ENCODE measurements at regions not wholly inside any gene's neighbourhood (a gene's known extent, or its start where the extent isn't known, plus 50 kb on each side); places are given as distances from the start of the nearest gene placed in this dataset.

GRCh38 chr4:157779081-157779480 lies 393.7 kb downstream of the GASK1B start:
- Histone ChIP-seq H3K27me3 (ENCODE audit: insufficient read depth, low read length) (no peaks in the 10 kb centered on the region), H3K27ac (ENCODE audit: low read depth, low read length) (no peak overlapping the region), H3K4me3 (ENCODE audit: low read length in 2 of 2) (no peak overlapping the region), H3K9me3 (ENCODE audit: control insufficient read depth in 1 of 2, low read length in 2 of 2) (no peaks in the 10 kb centered on the region), H3K36me3 (ENCODE audit: insufficient read depth, low read length) (no peaks in the 10 kb centered on the region), H3K4me1 (ENCODE audit: insufficient read depth, low read length) (no peaks in the 10 kb centered on the region)
- no peaks in the 10 kb centered on the region for H3K27me3 Mint-ChIP-seq
- no peak overlapping the region for H3K27ac Mint-ChIP-seq
- no peak overlapping the region for H3K4me3 Mint-ChIP-seq
- H3K4me1 Mint-ChIP-seq, result no peaks in the 10 kb centered on the region
- no peaks in the 10 kb centered on the region for H3K36me3 Mint-ChIP-seq
- ChIA-PET CTCF (ENCODE audit: partially characterized antibody) (no interaction called here), POLR2A (ENCODE audit: partially characterized antibody) (no interaction called here)
- H3K9me3 Mint-ChIP-seq, result peaks cover 0 to 13% (median 1%) of the 10 kb centered on the region in 8 donors
- DNase-seq, result no peak
- intact Hi-C loops (cut with micrococcal nuclease), result no loop called here

GRCh38 chr4:157776930-157777528 lies 395.8 kb downstream of the GASK1B start:
- Histone ChIP-seq H3K4me3 (ENCODE audit: low read length in 2 of 2) (no peak overlapping the region), H3K27me3 (ENCODE audit: insufficient read depth, low read length) (no peaks in the 10 kb centered on the region), H3K27ac (ENCODE audit: low read depth, low read length) (no peak overlapping the region), H3K9me3 (ENCODE audit: control insufficient read depth in 1 of 2, low read length in 2 of 2) (no peaks in the 10 kb centered on the region), H3K36me3 (ENCODE audit: insufficient read depth, low read length) (no peaks in the 10 kb centered on the region), H3K4me1 (ENCODE audit: insufficient read depth, low read length) (no peaks in the 10 kb centered on the region)
- Mint-ChIP-seq H3K36me3 (no peaks in the 10 kb centered on the region), H3K9me3 (peaks cover 0 to 10% (median 2%) of the 10 kb centered on the region in 8 donors), H3K4me3 (no peak overlapping the region), H3K27ac (no peak overlapping the region), H3K27me3 (no peaks in the 10 kb centered on the region), H3K4me1 (no peaks in the 10 kb centered on the region)
- ChIA-PET POLR2A (ENCODE audit: partially characterized antibody) (no interaction called here), CTCF (ENCODE audit: partially characterized antibody) (no interaction called here)
- intact Hi-C loops (cut with micrococcal nuclease), result no loop called here
- no peak for DNase-seq

GRCh38 chr4:157775971-157776370 lies 396.9 kb downstream of the GASK1B start:
- Mint-ChIP-seq H3K27ac (no peak overlapping the region), H3K4me3 (no peak overlapping the region), H3K9me3 (peaks cover 0 to 10% (median 2%) of the 10 kb centered on the region in 8 donors), H3K36me3 (no peaks in the 10 kb centered on the region), H3K4me1 (no peaks in the 10 kb centered on the region), H3K27me3 (no peaks in the 10 kb centered on the region)
- H3K36me3 ChIP-seq (ENCODE audit: insufficient read depth, low read length), result no peaks in the 10 kb centered on the region
- H3K9me3 ChIP-seq (ENCODE audit: control insufficient read depth in 1 of 2, low read length in 2 of 2), result no peaks in the 10 kb centered on the region
- ChIA-PET CTCF (ENCODE audit: partially characterized antibody) (no interaction called here), POLR2A (ENCODE audit: partially characterized antibody) (no interaction called here)
- no peak overlapping the region for H3K27ac ChIP-seq (ENCODE audit: low read depth, low read length)
- H3K4me3 ChIP-seq (ENCODE audit: low read length in 2 of 2), result no peak overlapping the region
- no peaks in the 10 kb centered on the region for H3K4me1 ChIP-seq (ENCODE audit: insufficient read depth, low read length)
- no peak for DNase-seq
- no peaks in the 10 kb centered on the region for H3K27me3 ChIP-seq (ENCODE audit: insufficient read depth, low read length)
- intact Hi-C loops (cut with micrococcal nuclease), result no loop called here

- no peak overlapping the region for H3K4me3 ChIP-seq (ENCODE audit: low read length in 2 of 2)
- Mint-ChIP-seq H3K27me3 (no peaks in the 10 kb centered on the region), H3K9me3 (peaks cover 0 to 4% (median 0%) of the 10 kb centered on the region in 8 donors), H3K27ac (no peak overlapping the region), H3K4me1 (no peaks in the 10 kb centered on the region), H3K36me3 (no peaks in the 10 kb centered on the region), H3K4me3 (no peak overlapping the region)
- H3K27me3 ChIP-seq (ENCODE audit: insufficient read depth, low read length), result no peaks in the 10 kb centered on the region
- intact Hi-C loops (cut with micrococcal nuclease), result no loop called here
- no peak for DNase-seq
- ChIA-PET POLR2A (ENCODE audit: partially characterized antibody) (no interaction called here), CTCF (ENCODE audit: partially characterized antibody) (no interaction called here)
- H3K9me3 ChIP-seq (ENCODE audit: control insufficient read depth in 1 of 2, low read length in 2 of 2), result no peaks in the 10 kb centered on the region
- H3K36me3 ChIP-seq (ENCODE audit: insufficient read depth, low read length), result no peaks in the 10 kb centered on the region
- no peak overlapping the region for H3K27ac ChIP-seq (ENCODE audit: low read depth, low read length)
- no peaks in the 10 kb centered on the region for H3K4me1 ChIP-seq (ENCODE audit: insufficient read depth, low read length)
Observed at GRCh38 chr4:157772907-157773306, 399.9 kb downstream of the GASK1B start.

- POLR2A ChIA-PET (ENCODE audit: partially characterized antibody), result no interaction called here
Observed at GRCh38 chr4:157768419-157768818, 404.4 kb downstream of the GASK1B start.

GRCh38 chr4:157763490-157763889 lies 409.3 kb downstream of the GASK1B start:
- Mint-ChIP-seq H3K27ac (no peak overlapping the region), H3K4me1 (no peaks in the 10 kb centered on the region), H3K36me3 (no peaks in the 10 kb centered on the region), H3K9me3 (peaks cover 2 to 10% (median 5%) of the 10 kb centered on the region in 8 donors), H3K4me3 (no peak overlapping the region), H3K27me3 (no peaks in the 10 kb centered on the region)
- Histone ChIP-seq H3K36me3 (ENCODE audit: insufficient read depth, low read length) (no peaks in the 10 kb centered on the region), H3K4me1 (ENCODE audit: insufficient read depth, low read length) (no peaks in the 10 kb centered on the region), H3K27me3 (ENCODE audit: insufficient read depth, low read length) (no peaks in the 10 kb centered on the region), H3K9me3 (ENCODE audit: control insufficient read depth in 1 of 2, low read length in 2 of 2) (no peaks in the 10 kb centered on the region), H3K27ac (ENCODE audit: low read depth, low read length) (no peak overlapping the region), H3K4me3 (ENCODE audit: low read length in 2 of 2) (no peak overlapping the region)
- no peak for DNase-seq
- intact Hi-C loops (cut with micrococcal nuclease), result no loop called here
- POLR2A ChIA-PET (ENCODE audit: partially characterized antibody), result no interaction called here
- CTCF ChIA-PET (ENCODE audit: partially characterized antibody), result no interaction called here

More at GRCh38 chr4:157768419-157768818, 404.4 kb downstream of the GASK1B start:
- no peak for DNase-seq
- Histone ChIP-seq H3K4me1 (ENCODE audit: insufficient read depth, low read length) (no peaks in the 10 kb centered on the region), H3K4me3 (ENCODE audit: low read length in 2 of 2) (no peak overlapping the region), H3K9me3 (ENCODE audit: control insufficient read depth in 1 of 2, low read length in 2 of 2) (no peaks in the 10 kb centered on the region), H3K27me3 (ENCODE audit: insufficient read depth, low read length) (no peaks in the 10 kb centered on the region), H3K36me3 (ENCODE audit: insufficient read depth, low read length) (no peaks in the 10 kb centered on the region), H3K27ac (ENCODE audit: low read depth, low read length) (no peak overlapping the region)
- no peaks in the 10 kb centered on the region for H3K27me3 Mint-ChIP-seq
- intact Hi-C loops (cut with micrococcal nuclease), result no loop called here
- CTCF ChIA-PET (ENCODE audit: partially characterized antibody), result no interaction called here
- H3K4me1 Mint-ChIP-seq, result no peaks in the 10 kb centered on the region
- H3K9me3 Mint-ChIP-seq, result peaks cover 0 to 5% (median 2%) of the 10 kb centered on the region in 8 donors
- H3K36me3 Mint-ChIP-seq, result no peaks in the 10 kb centered on the region
- no peak overlapping the region for H3K27ac Mint-ChIP-seq
- H3K4me3 Mint-ChIP-seq, result no peak overlapping the region

GRCh38 chr4:157754410-157754809 lies 418.4 kb downstream of the GASK1B start:
- Histone ChIP-seq H3K27me3 (ENCODE audit: insufficient read depth, low read length) (no peaks in the 10 kb centered on the region), H3K4me3 (ENCODE audit: low read length in 2 of 2) (no peak overlapping the region), H3K9me3 (ENCODE audit: control insufficient read depth in 1 of 2, low read length in 2 of 2) (no peaks in the 10 kb centered on the region), H3K4me1 (ENCODE audit: insufficient read depth, low read length) (no peaks in the 10 kb centered on the region), H3K36me3 (ENCODE audit: insufficient read depth, low read length) (no peaks in the 10 kb centered on the region), H3K27ac (ENCODE audit: low read depth, low read length) (no peak overlapping the region)
- no peak for DNase-seq
- CTCF ChIA-PET (ENCODE audit: partially characterized antibody), result no interaction called here
- H3K27ac Mint-ChIP-seq, result no peak overlapping the region
- H3K9me3 Mint-ChIP-seq, result peaks cover 0 to 22% (median 9%) of the 10 kb centered on the region in 8 donors
- intact Hi-C loops (cut with micrococcal nuclease), result no loop called here
- no peaks in the 10 kb centered on the region for H3K27me3 Mint-ChIP-seq
- no peaks in the 10 kb centered on the region for H3K4me1 Mint-ChIP-seq
- H3K4me3 Mint-ChIP-seq, result no peak overlapping the region
- POLR2A ChIA-PET (ENCODE audit: partially characterized antibody), result no interaction called here
- H3K36me3 Mint-ChIP-seq, result no peaks in the 10 kb centered on the region

GRCh38 chr4:157751631-157752030 lies 421.2 kb downstream of the GASK1B start:
- H3K27ac Mint-ChIP-seq, result no peak overlapping the region
- POLR2A ChIA-PET (ENCODE audit: partially characterized antibody), result no interaction called here
- no peaks in the 10 kb centered on the region for H3K36me3 ChIP-seq (ENCODE audit: insufficient read depth, low read length)
- intact Hi-C loops (cut with micrococcal nuclease), result no loop called here
- H3K9me3 ChIP-seq (ENCODE audit: control insufficient read depth in 1 of 2, low read length in 2 of 2), result no peaks in the 10 kb centered on the region
- H3K4me3 Mint-ChIP-seq, result no peak overlapping the region
- no peaks in the 10 kb centered on the region for H3K36me3 Mint-ChIP-seq
- H3K27me3 ChIP-seq (ENCODE audit: insufficient read depth, low read length), result no peaks in the 10 kb centered on the region
- H3K27me3 Mint-ChIP-seq, result no peaks in the 10 kb centered on the region
- CTCF ChIA-PET (ENCODE audit: partially characterized antibody), result no interaction called here
- H3K9me3 Mint-ChIP-seq, result peaks cover 0 to 16% (median 9%) of the 10 kb centered on the region in 8 donors
- H3K4me1 Mint-ChIP-seq, result no peaks in the 10 kb centered on the region
- no peak overlapping the region for H3K4me3 ChIP-seq (ENCODE audit: low read length in 2 of 2)
- H3K27ac ChIP-seq (ENCODE audit: low read depth, low read length), result no peak overlapping the region
- DNase-seq, result no peak
- H3K4me1 ChIP-seq (ENCODE audit: insufficient read depth, low read length), result no peaks in the 10 kb centered on the region
